Activated CD4-positive, alpha-beta T cell treated with anti-CD3 and anti-CD28 coated beads, Interleukin-2, amount 50 U/mL, for 1 hour (primary cell): ENCODE measurements at regions not wholly inside any gene's neighbourhood (a gene's known extent, or its start where the extent isn't known, plus 50 kb on each side); places are given as distances from the start of the nearest gene placed in this dataset.

Experiments used
- DNase-seq: peaks from one replicate; pipeline ENCODE4 v3.0.0-alpha.2; 2020

DNA sequence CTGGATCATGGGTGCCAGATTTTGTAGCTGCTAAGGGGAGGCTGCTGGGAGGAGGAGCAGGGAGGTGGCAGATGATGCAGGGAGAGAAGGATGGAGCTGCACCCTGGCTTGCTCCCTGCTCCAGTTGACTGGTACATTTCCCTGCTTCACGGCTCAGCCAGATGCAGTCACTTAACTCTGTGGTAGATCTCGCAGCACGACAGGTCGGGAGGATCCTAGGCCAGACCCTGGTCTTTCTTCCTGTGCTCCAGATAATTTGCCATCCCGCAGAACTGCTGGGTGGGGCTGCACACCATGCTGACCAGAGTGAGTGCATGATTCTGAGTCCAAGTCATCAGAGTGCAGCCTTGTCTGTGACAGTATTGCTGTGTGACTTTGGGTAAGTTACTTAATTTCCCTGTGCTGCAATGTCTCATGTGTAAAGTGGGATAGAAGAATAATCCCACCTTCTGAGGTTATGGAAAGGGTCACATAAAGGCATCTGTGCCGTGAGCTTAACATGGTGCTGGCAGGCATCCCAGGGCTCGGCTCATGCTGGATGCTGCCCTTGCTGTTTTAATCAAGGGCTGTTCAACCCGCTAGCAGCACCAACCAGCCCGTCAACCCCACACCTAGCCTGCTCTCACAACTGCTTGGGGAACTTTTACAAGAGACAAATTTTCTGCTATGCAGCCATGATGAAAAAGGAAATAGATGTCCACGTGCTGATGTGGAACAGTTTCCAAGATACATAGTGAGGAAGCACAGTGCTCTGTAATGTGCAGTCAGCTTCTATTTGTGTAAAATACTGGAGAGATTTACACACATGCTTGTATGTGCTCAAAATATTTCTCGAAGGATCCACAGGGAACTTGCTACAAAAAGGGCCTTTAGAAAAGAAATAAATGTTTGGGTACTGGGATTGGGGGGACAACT, 257.9 kb downstream of the CDH26 start:
- no peak for DNase-seq

DNA sequence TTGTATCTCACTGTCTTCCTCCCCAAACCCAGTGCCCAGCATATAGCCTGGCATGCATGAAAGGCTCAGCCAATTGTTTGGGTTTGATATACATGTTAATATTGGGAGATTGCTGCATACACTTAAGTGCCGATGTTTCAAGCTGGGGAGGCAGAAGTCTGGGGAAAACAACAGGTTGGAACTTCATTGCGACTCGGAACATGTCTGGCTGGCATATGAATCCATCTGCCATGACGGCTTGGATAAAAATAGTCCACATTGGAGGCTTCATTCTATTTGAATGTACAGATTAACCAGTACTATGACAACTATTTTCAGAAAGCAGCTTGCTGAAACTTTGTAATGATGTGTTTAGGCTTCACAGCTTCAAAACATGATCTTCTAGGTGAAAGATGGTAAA, 261.0 kb downstream of the CDH26 start:
- no peak for DNase-seq

DNA sequence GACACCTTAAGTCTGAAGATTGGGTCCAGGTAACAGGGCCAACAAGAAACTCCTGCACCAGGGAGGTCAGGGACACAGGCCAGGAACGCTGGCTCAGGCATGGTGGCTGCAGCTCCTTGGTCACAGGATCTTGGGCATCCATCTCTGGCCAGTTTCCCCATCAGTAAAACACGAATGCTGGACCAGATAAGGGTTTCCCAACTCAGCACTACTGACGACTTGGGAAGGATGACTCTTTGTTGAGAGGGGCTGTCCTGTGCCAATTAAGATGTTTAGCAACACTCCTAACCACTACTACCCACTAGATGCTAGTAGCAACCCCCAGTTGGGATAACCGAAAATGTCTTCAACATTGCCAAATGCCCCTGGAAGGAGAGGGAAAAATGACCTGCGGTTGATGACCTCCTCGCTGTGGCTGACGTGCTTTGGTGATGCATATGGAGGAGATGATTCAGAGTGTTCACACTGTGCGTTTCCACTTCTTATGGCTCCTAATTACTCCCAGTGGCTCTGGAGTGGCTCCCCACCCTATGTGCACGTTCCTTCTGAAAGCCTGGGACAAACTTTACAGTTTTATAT, 261.9 kb downstream of the CDH26 start:
- no peak for DNase-seq

DNA sequence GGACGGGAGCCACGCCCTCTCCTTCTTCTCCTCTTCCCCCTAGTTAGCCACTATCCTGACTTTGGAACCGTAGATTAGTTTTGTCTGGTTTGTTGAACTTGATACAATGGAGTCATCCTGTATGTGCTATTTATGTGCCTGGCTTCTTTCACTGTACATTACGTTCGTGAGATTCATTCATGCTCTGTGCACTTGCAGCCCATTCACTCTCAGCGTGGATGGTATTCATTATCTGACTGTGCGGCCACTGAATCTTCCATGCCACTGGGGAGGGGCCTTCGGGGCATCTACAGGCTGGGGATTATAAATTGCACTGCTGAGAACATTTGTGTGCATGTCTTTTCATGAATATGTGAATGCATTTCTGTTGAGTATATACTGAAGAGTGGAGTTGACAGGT, 262.5 kb downstream of the CDH26 start:
- no peak for DNase-seq

DNA sequence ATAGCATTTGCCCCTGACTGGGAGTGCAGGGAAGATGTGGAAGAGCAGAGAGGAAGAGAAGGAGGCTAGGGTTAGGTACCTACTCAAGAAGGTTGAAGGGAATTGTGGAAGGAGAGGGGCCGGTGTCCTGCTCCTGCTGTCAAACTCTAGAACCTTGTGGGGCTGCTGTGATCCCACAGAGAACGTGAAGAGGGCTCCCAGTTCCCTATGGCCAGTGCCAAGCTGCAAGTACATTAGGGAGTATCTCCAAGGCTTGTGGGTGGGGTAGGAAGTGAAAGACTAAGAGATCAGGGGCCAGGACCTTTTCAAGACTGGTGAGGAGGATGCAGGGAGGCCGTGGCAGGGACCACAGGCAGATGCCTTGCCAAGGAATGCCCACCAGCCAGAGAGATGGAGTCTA, 263.4 kb downstream of the CDH26 start:
- no peak for DNase-seq

DNA sequence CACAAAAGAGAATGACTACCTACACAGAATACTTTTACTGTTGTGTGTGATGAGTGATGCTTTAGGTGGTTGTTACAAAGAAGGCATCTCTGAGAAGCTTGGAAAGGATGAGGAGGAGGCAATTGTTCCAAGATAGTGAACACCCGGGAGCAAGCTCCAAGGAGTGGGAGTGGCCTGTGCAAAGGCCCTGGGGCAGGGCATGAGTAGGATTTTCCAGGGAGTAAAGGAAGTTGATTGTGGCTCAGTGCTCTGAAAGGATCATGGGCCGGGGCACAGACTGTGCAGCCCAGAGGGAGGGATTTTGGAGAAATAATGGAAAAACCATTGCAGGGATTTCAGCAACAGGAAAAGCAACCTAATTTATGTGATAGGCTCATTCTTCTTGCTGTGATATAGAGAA, 264.3 kb downstream of the CDH26 start:
- DNase-seq = no peak

DNA sequence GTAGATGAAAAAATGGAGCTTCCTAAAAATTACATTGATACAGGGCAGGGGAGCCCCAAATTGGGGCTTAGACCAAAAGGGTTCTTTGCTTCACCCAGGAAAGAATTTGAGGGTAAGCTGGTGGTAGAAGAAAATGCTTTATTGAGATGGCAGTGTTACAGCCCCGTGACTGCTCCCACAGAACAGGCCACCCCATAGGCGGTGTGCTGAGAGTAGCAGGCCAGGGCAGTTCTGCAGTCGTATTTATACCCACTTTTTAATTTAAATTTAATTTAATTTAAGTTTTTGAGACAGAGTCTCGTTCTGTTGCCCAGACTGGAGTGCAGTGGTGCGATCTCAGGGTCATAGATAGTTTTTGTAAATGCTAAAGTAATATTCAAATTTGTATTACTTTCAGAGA, 265.0 kb downstream of the CDH26 start:
- no peak for DNase-seq

DNA sequence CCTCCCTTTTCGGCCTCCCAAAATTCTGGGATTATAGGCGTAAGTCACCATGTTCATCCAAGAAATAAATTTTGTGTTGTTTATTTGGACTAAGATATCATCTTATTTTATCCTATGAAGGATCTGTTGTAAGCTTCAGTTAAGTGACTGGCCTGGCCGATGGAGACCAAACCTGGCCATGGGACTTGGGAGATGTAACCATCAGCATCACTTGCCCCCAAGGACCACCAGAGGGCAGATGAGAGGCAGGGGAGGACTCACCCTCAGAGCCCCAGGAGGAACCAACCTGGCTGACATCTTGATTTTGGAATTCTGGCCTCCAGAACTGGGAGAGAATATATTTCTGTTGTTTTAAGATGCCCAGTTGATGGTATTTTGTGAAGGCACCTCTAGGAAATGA, 266.7 kb downstream of the CDH26 start:
- no peak for DNase-seq

DNA sequence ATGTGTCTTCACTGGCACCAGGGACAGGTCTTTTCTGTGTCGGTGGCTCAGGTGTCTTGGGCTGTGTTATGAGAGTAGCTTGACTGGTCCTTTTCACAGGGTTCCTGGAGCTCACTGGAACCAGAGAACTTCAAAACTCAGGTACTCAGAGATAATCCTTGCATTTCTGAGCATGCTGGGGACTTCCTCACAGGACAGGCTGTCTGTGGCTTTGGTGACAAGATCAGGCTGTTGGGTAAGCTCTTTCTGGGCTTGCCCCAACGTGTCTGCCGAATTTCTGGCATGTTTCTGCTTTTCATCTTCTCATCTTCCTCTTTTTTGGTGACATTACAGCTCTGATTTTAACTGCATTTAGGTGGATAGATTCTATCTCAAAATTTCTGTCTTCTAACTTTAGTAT, 270.0 kb downstream of the CDH26 start:
- no peak for DNase-seq

DNA sequence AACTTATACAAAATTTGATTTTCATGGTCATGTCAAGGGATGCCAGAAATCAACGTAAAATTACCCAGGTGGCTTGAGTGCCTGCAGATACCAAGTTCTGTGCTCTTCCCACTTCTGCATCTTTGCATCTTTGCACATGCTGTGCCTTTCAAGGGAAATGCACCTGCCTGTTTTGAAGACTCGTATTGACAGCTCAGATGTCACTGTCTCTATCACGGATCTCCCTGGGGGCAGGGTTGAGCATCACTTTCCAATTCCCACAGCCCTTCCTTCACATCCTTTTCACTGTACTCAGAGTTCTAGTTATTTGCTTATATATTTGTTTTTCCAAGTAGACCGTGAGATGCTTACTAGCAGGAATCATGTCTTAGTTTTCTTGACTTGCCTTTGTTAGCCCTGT, 274.2 kb downstream of the CDH26 start:
- DNase-seq = no peak

DNA sequence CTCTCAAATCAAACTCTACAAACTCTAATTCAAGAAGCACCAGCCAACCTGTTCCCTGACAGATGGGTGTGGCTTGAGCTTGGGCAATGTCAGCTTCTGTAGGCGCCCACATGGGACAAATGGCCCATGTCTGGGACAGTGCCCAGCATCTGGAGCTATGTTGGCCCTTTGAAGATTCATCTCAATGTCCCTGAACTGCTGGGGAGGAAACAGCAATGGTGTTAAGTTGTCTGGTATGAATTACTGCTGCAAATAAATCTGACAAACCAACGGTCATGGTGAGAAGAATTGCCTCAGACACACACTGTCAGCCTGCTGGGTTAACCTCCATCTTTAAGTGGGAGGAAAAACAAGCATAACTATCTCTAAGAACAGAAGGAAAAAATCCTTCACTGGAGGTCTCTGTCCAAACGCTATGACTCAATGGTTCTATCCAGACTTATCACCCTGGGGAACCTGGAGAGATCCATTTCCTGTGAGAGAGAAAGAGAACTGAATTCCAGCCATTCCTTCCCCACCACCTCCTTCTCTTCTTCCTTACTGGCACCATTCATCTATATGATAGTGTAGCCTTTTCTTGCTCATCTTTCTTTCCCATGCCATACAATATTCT, 274.9 kb downstream of the CDH26 start:
- no peak for DNase-seq

DNA sequence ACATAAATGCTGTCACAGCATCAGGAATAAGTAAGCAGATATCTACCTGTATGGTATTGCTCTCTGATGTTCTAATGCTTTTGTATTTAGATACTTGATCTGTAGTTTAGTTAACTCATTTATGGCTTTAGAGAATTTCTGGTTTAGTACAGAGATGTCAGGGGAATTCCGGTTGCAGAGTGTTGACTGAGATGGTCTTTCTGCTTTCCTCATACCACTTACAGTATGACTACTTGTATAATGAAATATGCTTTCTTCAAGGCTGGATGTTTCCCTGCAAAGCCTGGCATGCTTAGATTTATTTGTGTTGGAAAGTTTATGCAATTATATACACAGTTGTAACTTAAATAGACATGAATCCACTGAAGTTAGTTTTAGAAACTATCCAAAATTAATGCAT, 278.4 kb downstream of the CDH26 start:
- no peak for DNase-seq

DNA sequence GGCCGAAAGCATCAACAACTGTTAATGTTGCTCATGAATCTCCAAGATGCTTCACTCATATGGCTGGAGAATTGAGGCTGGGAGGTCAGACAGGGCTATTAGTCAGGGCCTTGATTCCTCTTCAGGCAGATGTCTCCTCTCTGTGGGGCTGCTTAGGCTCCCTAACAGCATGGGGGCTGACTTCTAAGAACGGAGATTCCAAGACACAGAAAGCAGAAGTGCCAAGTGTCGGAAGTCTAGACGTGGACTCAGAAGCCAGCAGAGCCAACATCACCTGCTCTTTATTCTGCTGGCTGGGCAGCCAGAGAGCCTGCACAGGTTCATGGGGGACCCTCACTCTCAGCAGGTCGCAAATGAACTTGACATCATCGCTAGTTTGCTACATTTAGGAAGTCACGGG, 279.8 kb downstream of the CDH26 start:
- DNase-seq = no peak

DNA sequence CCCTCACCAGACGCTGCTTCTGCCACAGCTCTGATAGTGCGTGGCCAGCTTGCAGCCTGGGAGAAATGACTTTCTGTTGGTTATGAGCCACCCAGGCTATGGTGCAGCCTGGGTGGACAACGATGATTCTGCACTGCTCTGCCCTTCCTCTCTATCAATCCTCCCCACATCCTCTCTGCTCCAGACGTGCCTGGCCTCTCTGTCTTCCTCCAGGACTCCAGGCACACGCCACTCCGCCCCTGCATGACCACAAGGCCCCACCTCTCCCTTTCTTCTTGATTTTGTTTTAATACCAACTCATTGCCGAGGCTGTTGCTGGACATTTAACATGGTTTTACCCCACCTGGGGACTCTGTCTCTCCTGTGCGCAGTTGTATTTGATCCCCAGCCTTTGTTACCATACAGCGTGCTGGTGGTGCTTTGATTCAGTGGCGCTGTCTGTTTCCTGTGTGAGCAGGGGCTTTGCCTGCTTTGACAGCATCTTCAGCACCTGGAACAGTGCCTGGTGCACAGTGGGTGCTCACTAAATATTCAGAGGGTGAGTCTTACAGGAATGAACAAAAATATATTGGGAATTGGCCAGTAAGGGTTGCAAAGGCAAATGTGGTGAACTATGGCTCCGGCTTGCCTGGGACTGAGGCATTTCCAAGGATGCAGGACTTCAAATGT, 280.9 kb downstream of the CDH26 start:
- no peak for DNase-seq

DNA sequence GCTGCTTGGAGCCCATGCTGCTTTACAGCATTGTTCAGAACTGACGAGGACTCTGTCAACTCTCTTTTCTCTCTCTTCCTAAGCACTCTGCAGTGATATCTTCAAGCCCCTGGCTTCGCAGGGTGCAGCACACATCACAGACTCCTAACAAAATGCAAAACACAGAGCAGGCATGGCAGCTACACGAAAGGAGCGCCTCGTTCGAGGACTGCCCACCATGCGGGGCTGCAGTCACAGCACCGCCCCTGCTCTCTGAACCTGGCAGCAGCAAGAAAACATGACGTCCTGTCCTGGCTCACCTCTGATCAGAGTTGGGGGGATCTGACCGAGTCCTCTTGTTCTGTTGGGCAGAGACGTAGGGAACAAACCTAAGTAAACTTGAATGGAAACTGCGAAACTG, 281.7 kb downstream of the CDH26 start:
- DNase-seq = no peak

DNA sequence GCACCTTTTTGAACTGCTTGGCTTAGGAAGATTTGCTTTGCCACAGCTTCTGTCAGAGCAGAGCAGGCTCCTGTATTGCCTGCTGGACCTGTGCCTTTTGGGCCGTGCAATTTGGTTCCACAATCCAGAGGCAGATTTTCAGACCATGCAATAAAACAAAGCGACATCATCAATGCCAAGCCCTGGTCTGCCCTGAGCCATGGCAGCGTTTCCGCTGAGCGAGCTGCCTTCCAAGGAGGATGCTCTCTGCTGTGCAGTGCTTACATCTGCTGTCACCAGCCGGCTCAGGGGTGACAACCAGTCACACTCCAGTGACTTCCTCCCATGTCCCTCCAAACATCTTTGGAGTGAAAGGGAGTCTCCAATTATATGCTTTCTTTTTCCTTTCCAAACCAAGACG, 282.2 kb downstream of the CDH26 start:
- no peak for DNase-seq

DNA sequence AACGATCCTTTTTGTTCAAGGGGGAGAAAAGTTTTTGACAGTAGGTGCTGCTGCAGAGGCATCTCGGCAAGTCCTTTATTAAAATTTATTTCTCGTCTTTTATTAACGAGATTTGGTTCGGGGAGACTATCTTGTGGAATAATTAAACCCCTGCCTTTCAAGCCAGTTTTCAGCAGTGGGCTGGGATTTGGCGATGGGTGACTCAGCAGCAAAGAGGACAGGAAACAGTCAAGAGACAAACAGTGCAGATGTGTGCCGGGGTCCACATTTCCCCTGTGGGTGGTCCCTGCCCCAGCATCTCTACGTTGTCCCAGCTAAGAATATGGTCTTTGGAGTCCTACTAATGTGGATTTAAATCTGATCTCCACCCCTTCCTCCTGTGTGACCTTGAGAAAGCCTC, 282.8 kb downstream of the CDH26 start:
- no peak for DNase-seq

DNA sequence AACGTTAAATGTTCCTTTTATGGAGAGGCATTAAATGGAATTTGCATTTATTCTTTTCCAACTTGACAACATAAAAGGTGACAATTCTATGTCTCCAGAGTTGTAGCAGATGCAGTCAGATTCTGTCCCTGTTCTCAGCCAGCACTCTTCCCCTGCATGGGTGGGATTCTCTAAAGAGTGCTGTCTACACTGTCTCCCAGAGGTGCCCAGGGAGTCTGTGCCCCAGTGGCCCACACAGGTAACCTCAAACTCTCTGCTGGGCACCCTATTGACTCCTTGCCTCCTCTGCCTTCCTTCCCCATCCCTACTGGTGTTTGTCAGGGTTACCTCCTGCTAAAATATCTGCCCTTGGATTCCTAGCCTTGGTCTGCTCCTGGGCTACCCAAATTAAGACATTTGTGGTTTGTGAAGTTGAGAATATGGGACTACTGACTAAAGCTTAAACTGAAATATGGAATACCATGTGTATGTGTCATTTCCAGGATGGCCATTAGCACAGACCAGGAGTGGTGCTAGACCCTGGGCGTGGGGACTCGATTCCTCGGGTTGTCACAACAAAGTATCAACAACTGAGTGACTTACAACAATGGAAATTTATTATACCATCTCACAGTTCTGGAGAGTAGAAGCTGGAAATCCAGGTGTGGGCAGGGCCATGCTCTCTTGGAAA, 284.7 kb downstream of the CDH26 start:
- no peak for DNase-seq

DNA sequence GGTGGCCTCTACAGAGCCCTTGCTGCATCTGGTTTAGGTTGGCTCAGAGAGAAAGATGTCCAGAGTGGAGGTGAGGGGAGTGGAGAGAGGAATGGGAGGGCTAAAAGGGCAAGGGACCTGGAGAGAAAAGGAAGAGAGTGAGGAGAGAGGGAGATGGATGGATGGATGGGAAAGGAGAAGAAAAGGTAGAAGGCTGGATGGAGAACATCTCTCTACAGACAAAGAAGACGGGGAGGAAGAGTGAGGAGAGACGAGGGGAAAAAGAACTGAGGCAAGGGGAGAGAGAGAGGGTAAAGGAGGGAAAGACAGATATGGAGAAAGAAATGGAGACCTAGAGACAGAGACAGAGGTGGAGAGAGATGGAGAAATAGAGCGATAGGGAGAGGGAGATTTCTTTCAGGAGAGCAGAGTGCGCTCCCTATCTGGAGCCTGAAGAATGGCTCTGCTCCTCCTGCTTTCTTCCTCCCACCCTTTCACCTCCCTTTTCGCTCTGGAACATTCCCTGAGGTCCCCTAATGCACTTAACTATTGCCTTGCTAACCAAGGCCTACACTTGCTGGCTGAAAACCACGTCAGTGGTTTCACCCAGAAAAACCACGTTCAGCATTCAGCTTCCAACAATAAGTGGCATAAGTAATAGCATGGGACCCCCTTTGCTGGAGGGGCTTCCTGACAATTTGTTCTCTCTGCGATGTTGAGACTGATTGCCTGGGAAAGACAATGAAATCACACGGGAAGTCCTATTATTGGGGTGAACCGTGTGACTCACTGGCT, 286.3 kb downstream of the CDH26 start:
- DNase-seq = no peak

DNA sequence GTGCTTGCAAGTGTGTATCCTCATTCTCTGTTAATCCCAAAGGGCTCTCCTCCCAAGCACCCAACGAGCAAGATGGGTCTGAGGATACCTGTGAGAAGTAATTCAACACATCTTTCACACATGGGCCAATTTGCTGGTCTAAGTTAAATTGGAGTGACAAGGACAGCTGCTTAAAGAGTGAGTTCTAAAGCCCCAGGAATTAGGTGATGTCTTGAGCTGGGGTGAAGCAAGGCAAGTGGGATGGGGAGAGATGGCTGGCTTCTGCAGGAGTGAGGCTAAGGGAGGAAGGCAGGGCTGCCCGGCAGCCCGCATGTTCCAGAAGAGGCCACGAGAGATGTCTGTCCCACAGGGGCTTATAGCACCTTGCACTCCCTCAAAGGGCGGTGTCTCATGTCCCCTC, 288.5 kb downstream of the CDH26 start:
- DNase-seq = no peak

DNA sequence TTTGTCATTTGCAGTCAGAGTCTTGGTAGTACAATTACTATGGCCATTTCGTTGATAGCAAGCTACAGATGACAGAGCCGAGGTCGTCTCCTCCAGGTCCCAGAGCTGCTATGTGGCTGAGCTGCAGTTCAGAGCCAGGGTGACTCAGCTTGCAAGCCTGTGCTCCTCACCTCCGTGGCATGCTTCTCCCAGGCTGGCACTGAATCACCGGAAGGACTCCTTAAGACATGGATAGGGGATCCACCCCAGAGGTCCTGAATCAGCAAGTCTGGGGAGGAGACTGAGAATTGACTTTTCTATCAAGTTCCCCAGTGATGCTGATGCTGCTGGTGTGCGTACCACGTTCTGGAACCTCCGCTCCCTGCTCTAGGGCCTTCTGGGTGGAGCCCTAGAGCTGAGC, 291.2 kb downstream of the CDH26 start:
- no peak for DNase-seq

DNA sequence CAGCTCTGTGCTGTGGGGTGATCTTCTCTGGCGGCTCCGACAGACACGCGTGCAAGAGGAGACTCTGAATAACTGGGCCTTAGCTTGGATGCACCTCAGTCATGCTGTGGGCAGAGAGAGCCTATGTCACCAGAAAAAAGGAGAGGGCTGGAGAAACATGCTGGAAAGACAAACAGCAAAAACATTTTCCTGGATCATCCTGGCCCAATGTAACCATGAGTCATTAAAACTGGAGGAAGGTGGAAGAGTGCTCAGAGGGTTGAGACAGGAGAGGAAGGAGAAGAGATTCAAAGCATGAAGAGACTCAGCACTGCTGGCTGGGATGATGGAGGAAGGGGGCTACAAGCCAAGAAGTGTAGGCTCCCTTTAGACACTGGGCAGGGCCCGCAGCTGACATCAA, 292.0 kb downstream of the CDH26 start:
- no peak for DNase-seq
